ENCODE measurements at regions not wholly inside any gene's neighbourhood (a gene's known extent, or its start where the extent isn't known, plus 50 kb on each side); places are given as distances from the start of the nearest gene placed in this dataset.

- H3K9ac ChIP-seq (ENCODE audit: low read length), result no peak overlapping the region
- H3K27ac ChIP-seq (ENCODE audit: low read depth, low read length), result no peak overlapping the region
- no peaks in the 10 kb centered on the region for H3K9me3 ChIP-seq (ENCODE audit: control insufficient read depth, insufficient read depth, low read depth, low read length)
- H3K4me3 ChIP-seq (ENCODE audit: low read depth, low read length), result no peak overlapping the region
- peaks cover 28% of the 10 kb centered on the region for H3K4me1 ChIP-seq (ENCODE audit: control insufficient read depth, insufficient read depth, low read length)
- no peaks in the 10 kb centered on the region for H3K27me3 ChIP-seq (ENCODE audit: control insufficient read depth, insufficient read depth, low read length)
- no peaks in the 10 kb centered on the region for H3K36me3 ChIP-seq (ENCODE audit: control insufficient read depth, insufficient read depth, low read length)
Observed at GRCh38 chr20:24738981-24739633, 210.0 kb upstream of the CST7 start.

DNA sequence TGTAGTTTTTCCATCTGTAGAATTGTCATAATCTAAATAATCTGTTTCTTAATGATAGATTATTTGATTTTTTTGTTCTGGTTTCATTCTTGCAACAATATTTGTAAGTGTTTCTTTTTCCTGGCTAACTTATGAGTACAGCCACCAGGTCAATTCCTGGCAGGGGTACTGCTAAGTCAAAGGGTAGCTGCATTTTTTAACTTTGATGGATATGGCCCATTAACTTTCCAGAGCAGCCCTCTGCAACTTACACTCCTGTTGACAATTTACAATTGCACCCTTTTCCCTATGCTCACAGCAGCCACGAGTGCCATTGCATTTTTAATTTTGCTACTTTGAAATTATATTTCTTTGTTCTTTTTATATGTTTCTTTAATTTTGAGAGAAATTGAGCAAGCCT is 209.3 kb upstream of the CST7 start:
- Histone ChIP-seq H3K36me3 (ENCODE audit: control insufficient read depth, insufficient read depth, low read length) (no peaks in the 10 kb centered on the region), H3K4me3 (ENCODE audit: low read depth, low read length) (no peak overlapping the region), H3K9me3 (ENCODE audit: control insufficient read depth, insufficient read depth, low read depth, low read length) (no peaks in the 10 kb centered on the region), H3K27ac (ENCODE audit: low read depth, low read length) (no peak overlapping the region), H3K9ac (ENCODE audit: low read length) (no peak overlapping the region), H3K4me1 (ENCODE audit: control insufficient read depth, insufficient read depth, low read length) (peaks cover 28% of the 10 kb centered on the region), H3K27me3 (ENCODE audit: control insufficient read depth, insufficient read depth, low read length) (no peaks in the 10 kb centered on the region)

- no peak overlapping the region for H3K27ac ChIP-seq (ENCODE audit: low read depth, low read length)
- no peak overlapping the region for H3K4me3 ChIP-seq (ENCODE audit: low read depth, low read length)
- H3K9ac ChIP-seq (ENCODE audit: low read length), result no peak overlapping the region
- no peaks in the 10 kb centered on the region for H3K36me3 ChIP-seq (ENCODE audit: control insufficient read depth, insufficient read depth, low read length)
- H3K4me1 ChIP-seq (ENCODE audit: control insufficient read depth, insufficient read depth, low read length), result peaks cover 29% of the 10 kb centered on the region
- no peaks in the 10 kb centered on the region for H3K27me3 ChIP-seq (ENCODE audit: control insufficient read depth, insufficient read depth, low read length)
- no peaks in the 10 kb centered on the region for H3K9me3 ChIP-seq (ENCODE audit: control insufficient read depth, insufficient read depth, low read depth, low read length)
Observed at GRCh38 chr20:24741493-24742072, 207.5 kb upstream of the CST7 start.

GRCh38 chr20:24742436-24742835 is 206.6 kb upstream of the CST7 start:
- H3K27ac ChIP-seq (ENCODE audit: low read depth, low read length), result no peak overlapping the region
- H3K9ac ChIP-seq (ENCODE audit: low read length), result no peak overlapping the region

GRCh38 chr20:24742989-24743388 is 206.1 kb upstream of the CST7 start:
- Histone ChIP-seq H3K4me3 (ENCODE audit: low read depth, low read length) (no peak overlapping the region), H3K27me3 (ENCODE audit: control insufficient read depth, insufficient read depth, low read length) (no peaks in the 10 kb centered on the region), H3K9me3 (ENCODE audit: control insufficient read depth, insufficient read depth, low read depth, low read length) (no peaks in the 10 kb centered on the region), H3K36me3 (ENCODE audit: control insufficient read depth, insufficient read depth, low read length) (no peaks in the 10 kb centered on the region), H3K4me1 (ENCODE audit: control insufficient read depth, insufficient read depth, low read length) (peaks cover 20% of the 10 kb centered on the region), H3K9ac (ENCODE audit: low read length) (no peak overlapping the region), H3K27ac (ENCODE audit: low read depth, low read length) (no peak overlapping the region)

More at GRCh38 chr20:24742436-24742835, 206.6 kb upstream of the CST7 start:
- no peaks in the 10 kb centered on the region for H3K36me3 ChIP-seq (ENCODE audit: control insufficient read depth, insufficient read depth, low read length)
- H3K9me3 ChIP-seq (ENCODE audit: control insufficient read depth, insufficient read depth, low read depth, low read length), result no peaks in the 10 kb centered on the region
- no peaks in the 10 kb centered on the region for H3K27me3 ChIP-seq (ENCODE audit: control insufficient read depth, insufficient read depth, low read length)
- H3K4me3 ChIP-seq (ENCODE audit: low read depth, low read length), result no peak overlapping the region
- H3K4me1 ChIP-seq (ENCODE audit: control insufficient read depth, insufficient read depth, low read length), result peaks cover 22% of the 10 kb centered on the region

DNA sequence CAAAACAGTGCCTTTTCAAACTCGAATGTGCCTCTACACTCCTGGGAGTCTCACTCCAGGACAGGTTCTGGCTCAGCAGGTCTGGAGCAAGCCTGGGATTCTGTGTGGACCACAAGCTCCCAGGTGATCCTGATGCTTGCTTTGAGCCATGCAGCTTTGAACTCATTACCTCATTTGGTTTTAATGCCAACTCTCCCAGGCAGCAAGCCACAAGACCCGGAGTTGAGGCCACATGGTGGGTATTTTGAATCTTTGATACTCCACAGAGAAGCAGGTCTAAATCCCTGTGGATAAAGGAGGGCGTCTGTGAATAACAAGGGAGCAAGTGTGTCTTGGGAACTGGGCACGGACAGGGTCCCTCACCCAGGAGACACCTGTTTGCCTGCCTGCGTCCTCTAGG is 205.4 kb upstream of the CST7 start:
- Histone ChIP-seq H3K9ac (ENCODE audit: low read length) (no peak overlapping the region), H3K27me3 (ENCODE audit: control insufficient read depth, insufficient read depth, low read length) (no peaks in the 10 kb centered on the region), H3K4me3 (ENCODE audit: low read depth, low read length) (no peak overlapping the region), H3K4me1 (ENCODE audit: control insufficient read depth, insufficient read depth, low read length) (peaks cover 20% of the 10 kb centered on the region), H3K36me3 (ENCODE audit: control insufficient read depth, insufficient read depth, low read length) (no peaks in the 10 kb centered on the region), H3K27ac (ENCODE audit: low read depth, low read length) (no peak overlapping the region), H3K9me3 (ENCODE audit: control insufficient read depth, insufficient read depth, low read depth, low read length) (no peaks in the 10 kb centered on the region)

- Histone ChIP-seq H3K27ac (ENCODE audit: low read depth, low read length) (no peak overlapping the region), H3K4me1 (ENCODE audit: control insufficient read depth, insufficient read depth, low read length) (peaks cover 20% of the 10 kb centered on the region), H3K9me3 (ENCODE audit: control insufficient read depth, insufficient read depth, low read depth, low read length) (no peaks in the 10 kb centered on the region), H3K4me3 (ENCODE audit: low read depth, low read length) (no peak overlapping the region), H3K9ac (ENCODE audit: low read length) (no peak overlapping the region), H3K36me3 (ENCODE audit: control insufficient read depth, insufficient read depth, low read length) (no peaks in the 10 kb centered on the region), H3K27me3 (ENCODE audit: control insufficient read depth, insufficient read depth, low read length) (no peaks in the 10 kb centered on the region)
Observed at GRCh38 chr20:24744747-24745146, 204.3 kb upstream of the CST7 start.

DNA sequence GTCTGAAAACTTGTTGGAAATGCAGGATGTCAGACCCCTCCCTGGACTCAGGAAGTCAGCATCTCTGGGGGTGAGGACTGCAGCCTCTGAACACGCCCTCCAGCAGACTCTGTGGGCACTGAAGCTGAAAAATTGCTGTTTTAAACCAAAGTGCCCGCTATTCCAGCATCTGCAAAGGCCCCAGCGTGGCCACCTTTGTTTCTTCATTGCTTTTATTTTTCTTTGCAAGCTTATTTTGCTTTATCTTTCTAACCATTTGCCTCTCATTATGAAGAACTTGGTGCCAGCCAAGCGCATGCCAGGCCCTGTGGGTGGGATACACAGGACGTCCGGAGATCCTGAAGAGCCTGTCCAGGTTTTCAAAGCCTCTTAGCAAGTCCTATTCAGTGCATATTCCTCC is 203.9 kb upstream of the CST7 start:
- no peak overlapping the region for H3K9ac ChIP-seq (ENCODE audit: low read length)
- H3K4me1 ChIP-seq (ENCODE audit: control insufficient read depth, insufficient read depth, low read length), result peaks cover 20% of the 10 kb centered on the region
- H3K9me3 ChIP-seq (ENCODE audit: control insufficient read depth, insufficient read depth, low read depth, low read length), result no peaks in the 10 kb centered on the region
- H3K27me3 ChIP-seq (ENCODE audit: control insufficient read depth, insufficient read depth, low read length), result no peaks in the 10 kb centered on the region
- H3K4me3 ChIP-seq (ENCODE audit: low read depth, low read length), result no peak overlapping the region
- no peaks in the 10 kb centered on the region for H3K36me3 ChIP-seq (ENCODE audit: control insufficient read depth, insufficient read depth, low read length)
- H3K27ac ChIP-seq (ENCODE audit: low read depth, low read length), result no peak overlapping the region

DNA sequence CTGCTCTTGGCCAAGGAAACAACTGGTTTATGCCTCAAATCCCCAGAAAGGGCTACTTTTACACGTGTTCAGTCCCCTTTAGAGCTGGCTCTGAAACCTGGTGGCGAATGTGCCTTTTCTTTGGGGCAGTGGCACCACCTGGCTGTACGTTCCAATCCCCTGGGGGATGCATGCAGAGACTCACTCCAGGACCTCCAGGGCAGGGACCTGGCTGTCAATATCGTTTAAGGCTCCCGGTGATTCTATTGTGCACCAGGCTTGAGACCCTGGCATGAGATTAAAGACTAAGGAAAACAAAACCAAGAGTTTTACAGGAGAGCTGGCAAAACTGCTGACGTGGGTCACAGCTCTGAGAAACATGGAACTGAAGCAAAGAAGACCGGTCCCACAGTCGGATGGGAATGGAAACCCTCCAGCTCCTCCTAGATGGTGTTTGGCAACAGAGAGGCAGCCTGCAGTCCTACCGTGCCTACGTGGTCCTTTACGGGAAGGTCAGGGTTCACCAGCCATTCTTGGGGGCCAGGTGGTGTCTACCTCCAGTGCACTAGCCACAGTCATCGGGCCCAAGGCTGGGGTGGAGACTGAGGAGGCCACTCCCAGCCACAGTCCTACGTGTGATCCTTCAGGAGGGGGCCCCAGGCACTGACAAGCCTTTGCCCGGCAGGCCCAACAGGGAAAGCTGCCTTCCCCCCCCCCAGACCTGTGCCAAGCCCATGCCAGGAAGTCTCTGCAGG is 203.3 kb upstream of the CST7 start:
- no peak overlapping the region for H3K27ac ChIP-seq (ENCODE audit: low read depth, low read length)
- H3K9ac ChIP-seq (ENCODE audit: low read length), result no peak overlapping the region
- H3K4me3 ChIP-seq (ENCODE audit: low read depth, low read length), result no peak overlapping the region
- H3K4me1 ChIP-seq (ENCODE audit: control insufficient read depth, insufficient read depth, low read length), result peaks cover 20% of the 10 kb centered on the region
- H3K27me3 ChIP-seq (ENCODE audit: control insufficient read depth, insufficient read depth, low read length), result no peaks in the 10 kb centered on the region
- H3K9me3 ChIP-seq (ENCODE audit: control insufficient read depth, insufficient read depth, low read depth, low read length), result no peaks in the 10 kb centered on the region
- no peaks in the 10 kb centered on the region for H3K36me3 ChIP-seq (ENCODE audit: control insufficient read depth, insufficient read depth, low read length)

GRCh38 chr20:24746351-24746685 is 202.8 kb upstream of the CST7 start:
- Histone ChIP-seq H3K9ac (ENCODE audit: low read length) (no peak overlapping the region), H3K4me3 (ENCODE audit: low read depth, low read length) (no peak overlapping the region), H3K9me3 (ENCODE audit: control insufficient read depth, insufficient read depth, low read depth, low read length) (no peaks in the 10 kb centered on the region), H3K4me1 (ENCODE audit: control insufficient read depth, insufficient read depth, low read length) (peaks cover 20% of the 10 kb centered on the region), H3K36me3 (ENCODE audit: control insufficient read depth, insufficient read depth, low read length) (no peaks in the 10 kb centered on the region), H3K27me3 (ENCODE audit: control insufficient read depth, insufficient read depth, low read length) (no peaks in the 10 kb centered on the region), H3K27ac (ENCODE audit: low read depth, low read length) (no peak overlapping the region)

- Histone ChIP-seq H3K4me1 (ENCODE audit: control insufficient read depth, insufficient read depth, low read length) (peaks cover 20% of the 10 kb centered on the region), H3K27me3 (ENCODE audit: control insufficient read depth, insufficient read depth, low read length) (no peaks in the 10 kb centered on the region), H3K4me3 (ENCODE audit: low read depth, low read length) (no peak overlapping the region), H3K9ac (ENCODE audit: low read length) (no peak overlapping the region), H3K27ac (ENCODE audit: low read depth, low read length) (no peak overlapping the region), H3K36me3 (ENCODE audit: control insufficient read depth, insufficient read depth, low read length) (no peaks in the 10 kb centered on the region), H3K9me3 (ENCODE audit: control insufficient read depth, insufficient read depth, low read depth, low read length) (no peaks in the 10 kb centered on the region)
Observed at GRCh38 chr20:24747010-24747712, 201.9 kb upstream of the CST7 start.

All from HUES6 (cell line).